OCI-LY1 (cell line): ENCODE measurements at regions not wholly inside any gene's neighbourhood (a gene's known extent, or its start where the extent isn't known, plus 50 kb on each side); places are given as distances from the start of the nearest gene placed in this dataset.

Experiments
- H2AFZ ChIP-seq: fragments of 200-600 bp; sonication (generic), shearing (Covaris generic); 2 replicates; pipeline ENCODE4 v1.6.0; 2014; ENCODE audit warnings: antibody characterized with exemption, mild to moderate bottlenecking, low read length
- H3F3A ChIP-seq: fragments of 200-600 bp; sonication (generic), shearing (Covaris generic); 2 replicates; pipeline ENCODE4 v1.6.0; 2014; ENCODE audit warnings: mild to moderate bottlenecking, antibody characterized with exemption, low read length, moderate library complexity; ENCODE audit not compliant: insufficient read depth
- H3K27ac ChIP-seq: fragments of 200-600 bp; sonication (generic); 2 replicates; pipeline ENCODE4 v1.5.1; 2014; ENCODE audit warnings: low read length, mixed run types, mild to moderate bottlenecking, low read depth; ENCODE audit not compliant: poor library complexity, severe bottlenecking
- H3K27me3 ChIP-seq: fragments of 200-600 bp; sonication (generic); 2 replicates; pipeline ENCODE4 v1.6.0; 2014; ENCODE audit warnings: antibody characterized with exemption, mild to moderate bottlenecking, low read length, moderate library complexity; ENCODE audit not compliant: insufficient read depth
- H3K36me3 ChIP-seq: fragments of 200-600 bp; sonication (generic); 2 replicates; pipeline ENCODE4 v1.6.1; 2014; ENCODE audit warnings: mild to moderate bottlenecking, antibody characterized with exemption, low read length, moderate library complexity, mixed read lengths; ENCODE audit not compliant: insufficient read depth
- H3K4me1 ChIP-seq: fragments of 200-600 bp; sonication (generic); 2 replicates; pipeline ENCODE4 v1.5.1; 2014; ENCODE audit warnings: mild to moderate bottlenecking, low read length, moderate library complexity; ENCODE audit not compliant: insufficient read depth, severe bottlenecking
- H3K4me2 ChIP-seq: fragments of 200-600 bp; sonication (generic), shearing (Covaris generic); 2 replicates; pipeline ENCODE4 v1.6.1; 2014; ENCODE audit warnings: low read length
- H3K4me3 ChIP-seq: fragments of 200-600 bp; sonication (generic); 2 replicates; pipeline ENCODE4 v1.5.1; 2014; ENCODE audit warnings: low read length, low read depth, mild to moderate bottlenecking, mixed read lengths; ENCODE audit not compliant: poor library complexity, severe bottlenecking
- H3K79me2 ChIP-seq: fragments of 200-600 bp; shearing (Covaris generic); 2 replicates; pipeline ENCODE4 v1.6.1; 2016; ENCODE audit warnings: mixed run types, low read length, mixed read lengths; ENCODE audit not compliant: insufficient read depth
- H3K9ac ChIP-seq: fragments of 200-600 bp; sonication (generic), shearing (Covaris generic); 2 replicates; pipeline ENCODE4 v1.6.1; 2014; ENCODE audit warnings: mild to moderate bottlenecking, low read length, mixed read lengths
- H3K9me2 ChIP-seq: fragments of 200-600 bp; sonication (generic), shearing (Covaris generic); 2 replicates; pipeline ENCODE4 v1.6.1; 2014; ENCODE audit warnings: low read depth, mild to moderate bottlenecking, low read length, mixed read lengths
- H3K9me3 ChIP-seq: fragments of 200-600 bp; shearing (Covaris generic); 2 replicates; pipeline ENCODE4 v1.6.1; 2014; ENCODE audit warnings: low read length, mixed read lengths
- H4K20me1 ChIP-seq: fragments of 200-600 bp; sonication (generic), shearing (Covaris generic); 2 replicates; pipeline ENCODE4 v1.6.0; 2016; ENCODE audit warnings: mild to moderate bottlenecking, low read length; ENCODE audit not compliant: insufficient read depth
- CTCF ChIP-seq: fragments of 200-600 bp; sonication (generic), shearing (Covaris generic); IDR thresholded peaks from 2 replicates; pipeline ENCODE4 v1.5.1; 2017; ENCODE audit warnings: mild to moderate bottlenecking, antibody characterized with exemption, low read length, moderate library complexity, mixed read lengths
- EZH2 ChIP-seq: fragments of 200-600 bp; sonication (generic), shearing (Covaris generic); IDR thresholded peaks from 2 replicates; pipeline ENCODE4 v1.8.0; 2017; ENCODE audit warnings: borderline replicate concordance, mixed run types, mild to moderate bottlenecking, antibody characterized with exemption, low read length, moderate library complexity, mixed read lengths

GRCh38 chr2:128608921-128609880, 290.5 kb upstream of the HS6ST1 start:
- Histone ChIP-seq H3K4me3 (no peak overlapping the region), H3K27me3 (no peaks in the 10 kb centered on the region), H3K9me2 (no peaks in the 10 kb centered on the region), H3K79me2 (no peaks in the 10 kb centered on the region), H3K9me3 (no peaks in the 10 kb centered on the region), H3K4me1 (no peaks in the 10 kb centered on the region), H4K20me1 (no peaks in the 10 kb centered on the region), H3K4me2 (no peak overlapping the region), H3K27ac (no peak overlapping the region), H3K9ac (no peak overlapping the region), H3F3A (no peaks in the 10 kb centered on the region), H3K36me3 (no peaks in the 10 kb centered on the region), H2AFZ (no peak overlapping the region)
- TF ChIP-seq CTCF: no peak
- TF ChIP-seq EZH2: no peak

- H3K27ac ChIP-seq: no peak overlapping the region
- H3K4me3 ChIP-seq: no peak overlapping the region
- H2AFZ ChIP-seq: no peak overlapping the region
- no peaks in the 10 kb centered on the region for H3K4me1 ChIP-seq
- H3K9me3 ChIP-seq: no peaks in the 10 kb centered on the region
- H3K36me3 ChIP-seq: no peaks in the 10 kb centered on the region
- no peak overlapping the region for H3K9ac ChIP-seq
- no peaks in the 10 kb centered on the region for H3F3A ChIP-seq
- TF ChIP-seq CTCF: no peak
- TF ChIP-seq EZH2: no peak
- no peak overlapping the region for H3K4me2 ChIP-seq
- no peaks in the 10 kb centered on the region for H3K27me3 ChIP-seq
- H3K9me2 ChIP-seq: no peaks in the 10 kb centered on the region
- no peaks in the 10 kb centered on the region for H3K79me2 ChIP-seq
- H4K20me1 ChIP-seq: no peaks in the 10 kb centered on the region
Observed at GRCh38 chr2:128610496-128610895, 291.8 kb upstream of the HS6ST1 start.

GRCh38 chr2:128611421-128612320, 293.0 kb upstream of the HS6ST1 start:
- no peaks in the 10 kb centered on the region for H4K20me1 ChIP-seq
- no peak overlapping the region for H2AFZ ChIP-seq
- H3K9ac ChIP-seq: no peak overlapping the region
- H3K79me2 ChIP-seq: no peaks in the 10 kb centered on the region
- no peak overlapping the region for H3K27ac ChIP-seq
- no peaks in the 10 kb centered on the region for H3K9me2 ChIP-seq
- no peaks in the 10 kb centered on the region for H3K9me3 ChIP-seq
- no peaks in the 10 kb centered on the region for H3K27me3 ChIP-seq
- no peaks in the 10 kb centered on the region for H3K36me3 ChIP-seq
- no peak overlapping the region for H3K4me3 ChIP-seq
- H3K4me2 ChIP-seq: no peak overlapping the region
- H3F3A ChIP-seq: no peaks in the 10 kb centered on the region
- TF ChIP-seq EZH2 (no peak), CTCF (no peak)
- H3K4me1 ChIP-seq: no peaks in the 10 kb centered on the region
